T-cell (primary cell): ENCODE measurements at regions not wholly inside any gene's neighbourhood (a gene's known extent, or its start where the extent isn't known, plus 50 kb on each side); places are given as distances from the start of the nearest gene placed in this dataset.

Experiments
- ATAC-seq, 4 experiments: fragments of 200-7000 bp in 3 of 4; fragments of 150-1000 bp in 1 of 4; cut with Tn5 transposase; replicated peaks in 1 of 4; 1 replicate in 3 of 4; 2 replicates in 1 of 4; pipeline ENCODE4 v1.10.0; 2021; ENCODE audit warnings: moderate library complexity in 3 of 4, mild to moderate bottlenecking in 2 of 4, moderate number of reproducible peaks in 1 of 4
- CTCF ChIA-PET, 2 donors: fragments of 300-600 bp; sonication (Branson Sonifier 250); formaldehyde crosslinking; loops; one replicate each; lab custom pipeline; 2022; ENCODE audit warnings: antibody characterized with exemption in 2 of 2; lab: Charles Lee
- POLR2A ChIA-PET, 2 donors: fragments of 300-600 bp; sonication (Branson Sonifier 250); formaldehyde crosslinking; loops; one replicate each; lab custom pipeline; 2022; ENCODE audit warnings: antibody characterized with exemption in 2 of 2; lab: Charles Lee
- DNase-seq, 35 experiments: peaks; one replicate each; pipeline versions ENCODE4 v3.0.0 to v3.0.0-alpha.2; 2013 to 2023
- H3K27ac ChIP-seq: one replicate; pipeline ENCODE4 v1.5.1; 2013; ENCODE audit warnings: low read length
- H3K27me3 ChIP-seq, 2 experiments: replicated peaks in 1 of 2; 1 replicate in 1 of 2; 2 replicates in 1 of 2; pipeline versions ENCODE4 v1.6.1 to v1.7.0; 2013; ENCODE audit warnings: low read length in 1 of 2, mixed read lengths in 1 of 2; ENCODE audit not compliant: control insufficient read depth in 2 of 2, insufficient read depth in 2 of 2; ENCODE audit errors: extremely low read depth in 1 of 2
- H3K36me3 ChIP-seq, 2 donors: 1 replicate in 1 of 2; 2 replicates in 1 of 2; pipeline versions ENCODE4 v1.6.1 to v1.7.0; 2013; ENCODE audit warnings: low read length in 1 of 2; ENCODE audit not compliant: control insufficient read depth in 2 of 2, insufficient read depth in 1 of 2; ENCODE audit errors: extremely low read depth in 1 of 2
- H3K4me1 ChIP-seq, 2 experiments: 1 replicate in 1 of 2; 2 replicates in 1 of 2; pipeline versions ENCODE4 v1.6.1 to v1.7.0; 2013; ENCODE audit warnings: low read length in 2 of 2, mixed read lengths in 1 of 2; ENCODE audit not compliant: insufficient read depth in 2 of 2, control insufficient read depth in 1 of 2; ENCODE audit errors: extremely low read depth in 1 of 2
- H3K4me3 ChIP-seq, 2 donors: 1 replicate in 1 of 2; 2 replicates in 1 of 2; pipeline versions ENCODE4 v1.5.1 to v1.7.0; 2013; ENCODE audit warnings: mild to moderate bottlenecking in 2 of 2, low read length in 1 of 2, moderate library complexity in 1 of 2; ENCODE audit not compliant: control insufficient read depth in 1 of 2; ENCODE audit errors: extremely low read depth in 1 of 2
- H3K9me3 ChIP-seq: 2 replicates; pipeline ENCODE4 v1.7.0; 2013
- H3K27ac Mint-ChIP-seq, 2 donors: one replicate each; pipeline ENCODE4 v1.8.0; 2020 to 2021; ENCODE audit warnings: mild to moderate bottlenecking in 2 of 2, mixed read lengths in 2 of 2
- H3K27me3 Mint-ChIP-seq, 2 donors: one replicate each; pipeline ENCODE4 v1.8.0; 2021 to 2022; ENCODE audit warnings: mixed read lengths in 2 of 2
- H3K36me3 Mint-ChIP-seq: one replicate; pipeline ENCODE4 v1.8.0; 2021; ENCODE audit warnings: mixed read lengths
- H3K4me1 Mint-ChIP-seq, 3 donors: one replicate each; pipeline ENCODE4 v1.8.0; 2020 to 2022; ENCODE audit warnings: mixed read lengths in 3 of 3, mild to moderate bottlenecking in 1 of 3
- H3K4me3 Mint-ChIP-seq, 3 donors: one replicate each; pipeline ENCODE4 v1.8.0; 2020 to 2022; ENCODE audit warnings: mild to moderate bottlenecking in 3 of 3, mixed read lengths in 3 of 3, moderate library complexity in 3 of 3
- H3K9me3 Mint-ChIP-seq, 3 donors: one replicate each; pipeline ENCODE4 v1.8.0; 2020 to 2022; ENCODE audit warnings: mixed read lengths in 3 of 3
- WGBS: methylation state at CpG from one replicate; pipeline ENCODE4 v1.1.5; 2013; ENCODE audit warnings: missing lambda C conversion rate; ENCODE audit not compliant: insufficient coverage; 5-methylcytosine and 5-hydroxymethylcytosine counted together

- H3K27me3 Mint-ChIP-seq: no peaks in the 10 kb centered on the region
- WGBS: 67% methylated on average over 1 of the region's 2 CpGs
- H3K27ac ChIP-seq: no peak overlapping the region
- no peaks in the 10 kb centered on the region for H3K4me1 ChIP-seq
- H3K36me3 ChIP-seq: no peaks in the 10 kb centered on the region
- no peaks in the 10 kb centered on the region for H3K4me1 Mint-ChIP-seq
- H3K4me3 Mint-ChIP-seq: no peak overlapping the region
- no peak overlapping the region for H3K4me3 ChIP-seq
- ATAC-seq (no peak), DNase-seq (no peak)
- ChIA-PET CTCF (no interaction called here), POLR2A (no interaction called here)
- H3K27ac Mint-ChIP-seq: no peak overlapping the region
- H3K27me3 ChIP-seq: no peaks in the 10 kb centered on the region
- peaks cover 0 to 6% (median 4%) of the 10 kb centered on the region in 3 donors for H3K9me3 Mint-ChIP-seq
- H3K9me3 ChIP-seq: no peaks in the 10 kb centered on the region
- H3K36me3 Mint-ChIP-seq: no peaks in the 10 kb centered on the region
Measured at GRCh38 chr1:73167009-73167657, 884.8 kb upstream of the NEGR1 start.

DNA sequence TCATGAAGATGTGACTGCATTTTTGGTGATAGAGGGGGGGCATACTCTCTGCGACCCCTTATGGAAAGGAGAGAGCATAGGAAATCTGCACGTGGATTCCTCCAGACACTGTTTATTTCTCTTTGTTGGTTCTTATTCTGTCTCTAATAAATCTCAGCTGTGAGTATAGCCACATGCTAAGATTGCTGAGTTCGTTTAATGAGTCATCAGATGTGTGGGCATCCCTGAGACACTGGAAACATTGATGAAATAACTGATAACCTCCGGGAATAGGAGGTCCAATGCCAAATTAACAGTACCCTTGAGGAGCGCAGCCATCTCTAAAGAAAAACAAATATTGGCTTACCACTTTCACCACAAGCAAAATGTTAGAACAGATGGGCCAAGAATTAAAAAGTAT is 880.2 kb upstream of the NEGR1 start:
- CTCF ChIA-PET: interaction anchor here in 1 of 2 donors (0.6 kb wide), 1 partner anchor 62 kb away, joined by 3 read pairs; no protein-coding TSS in a partner anchor
- Histone ChIP-seq H3K9me3 (no peaks in the 10 kb centered on the region), H3K36me3 (no peaks in the 10 kb centered on the region), H3K4me3 (no peak overlapping the region), H3K27ac (no peak overlapping the region), H3K27me3 (no peaks in the 10 kb centered on the region), H3K4me1 (no peaks in the 10 kb centered on the region)
- WGBS: 40% methylated on average over 1 of the region's 5 CpGs
- no peak for ATAC-seq
- H3K4me1 Mint-ChIP-seq: no peaks in the 10 kb centered on the region
- no peaks in the 10 kb centered on the region for H3K27me3 Mint-ChIP-seq
- peaks cover 0 to 17% (median 5%) of the 10 kb centered on the region in 3 donors for H3K9me3 Mint-ChIP-seq
- DNase-seq: no peak
- H3K36me3 Mint-ChIP-seq: no peaks in the 10 kb centered on the region
- H3K27ac Mint-ChIP-seq: no peak overlapping the region
- POLR2A ChIA-PET: no interaction called here
- no peak overlapping the region for H3K4me3 Mint-ChIP-seq

GRCh38 chr1:73161418-73161817 is 879.1 kb upstream of the NEGR1 start:
- Mint-ChIP-seq H3K36me3 (no peaks in the 10 kb centered on the region), H3K27ac (no peak overlapping the region), H3K27me3 (no peaks in the 10 kb centered on the region), H3K4me1 (no peaks in the 10 kb centered on the region), H3K9me3 (peaks cover 3 to 21% (median 5%) of the 10 kb centered on the region in 3 donors), H3K4me3 (no peak overlapping the region)
- no peak overlapping the region for H3K27ac ChIP-seq
- ChIA-PET POLR2A (no interaction called here), CTCF (no interaction called here)
- no peaks in the 10 kb centered on the region for H3K4me1 ChIP-seq
- H3K36me3 ChIP-seq: no peaks in the 10 kb centered on the region
- ATAC-seq (no peak), DNase-seq (no peak)
- no peaks in the 10 kb centered on the region for H3K9me3 ChIP-seq
- no peaks in the 10 kb centered on the region for H3K27me3 ChIP-seq
- H3K4me3 ChIP-seq: no peak overlapping the region
- no CpG with 5 or more reads among the region's 1 CpG for WGBS

- DNase-seq (no peak), ATAC-seq (no peak)
- Histone ChIP-seq H3K4me3 (no peak overlapping the region), H3K4me1 (no peaks in the 10 kb centered on the region), H3K27ac (no peak overlapping the region), H3K27me3 (no peaks in the 10 kb centered on the region), H3K36me3 (no peaks in the 10 kb centered on the region), H3K9me3 (no peaks in the 10 kb centered on the region)
- Mint-ChIP-seq H3K4me1 (no peaks in the 10 kb centered on the region), H3K36me3 (no peaks in the 10 kb centered on the region), H3K27me3 (no peaks in the 10 kb centered on the region), H3K9me3 (peaks cover 3 to 21% (median 5%) of the 10 kb centered on the region in 3 donors), H3K4me3 (no peak overlapping the region), H3K27ac (no peak overlapping the region)
- POLR2A ChIA-PET: no interaction called here
- CTCF ChIA-PET: no interaction called here
- no CpG with 5 or more reads among the region's 1 CpG for WGBS
Measured at GRCh38 chr1:73160759-73161158, 878.4 kb upstream of the NEGR1 start.

- no peak overlapping the region for H3K27ac ChIP-seq
- no peak overlapping the region for H3K4me3 Mint-ChIP-seq
- no peaks in the 10 kb centered on the region for H3K36me3 Mint-ChIP-seq
- H3K27ac Mint-ChIP-seq: no peak overlapping the region
- H3K36me3 ChIP-seq: no peaks in the 10 kb centered on the region
- H3K4me1 Mint-ChIP-seq: no peaks in the 10 kb centered on the region
- H3K27me3 ChIP-seq: no peaks in the 10 kb centered on the region
- peaks cover 4 to 12% (median 6%) of the 10 kb centered on the region in 3 donors for H3K9me3 Mint-ChIP-seq
- no peaks in the 10 kb centered on the region for H3K4me1 ChIP-seq
- H3K4me3 ChIP-seq: no peak overlapping the region
- ATAC-seq (no peak), DNase-seq (no peak)
- POLR2A ChIA-PET: no interaction called here
- CTCF ChIA-PET: no interaction called here
- H3K9me3 ChIP-seq: no peaks in the 10 kb centered on the region
- no peaks in the 10 kb centered on the region for H3K27me3 Mint-ChIP-seq
Measured at GRCh38 chr1:73144311-73144710, 862.0 kb upstream of the NEGR1 start.

DNA sequence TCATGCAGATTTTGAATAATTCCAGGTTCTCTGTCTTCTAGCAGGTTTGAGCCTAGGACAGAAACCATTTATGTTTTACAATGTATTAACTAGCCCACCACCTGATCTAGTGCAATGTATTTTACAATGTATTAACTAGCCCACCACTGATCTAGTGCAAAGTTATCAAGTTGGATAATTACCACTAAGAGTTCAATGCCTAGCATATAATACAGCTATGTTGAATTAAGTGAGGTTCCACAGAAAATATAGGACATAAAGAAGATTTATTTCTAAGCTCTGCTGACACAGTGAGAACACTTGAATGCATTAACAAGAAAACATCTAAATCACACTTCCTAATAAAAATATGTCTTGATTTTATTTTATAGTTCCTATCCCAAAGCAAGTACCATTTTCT is 854.6 kb upstream of the NEGR1 start:
- ChIA-PET CTCF (no interaction called here), POLR2A (no interaction called here)
- H3K27me3 ChIP-seq: no peaks in the 10 kb centered on the region
- no peaks in the 10 kb centered on the region for H3K9me3 ChIP-seq
- H3K4me1 Mint-ChIP-seq: no peaks in the 10 kb centered on the region
- H3K27me3 Mint-ChIP-seq: no peaks in the 10 kb centered on the region
- no peaks in the 10 kb centered on the region for H3K36me3 Mint-ChIP-seq
- H3K36me3 ChIP-seq: no peaks in the 10 kb centered on the region
- peaks cover 11 to 13% (median 12%) of the 10 kb centered on the region in 3 donors for H3K9me3 Mint-ChIP-seq
- no peak overlapping the region for H3K4me3 ChIP-seq
- ATAC-seq (no peak), DNase-seq (no peak)
- H3K27ac ChIP-seq: no peak overlapping the region
- H3K4me3 Mint-ChIP-seq: no peak overlapping the region
- no peaks in the 10 kb centered on the region for H3K4me1 ChIP-seq
- H3K27ac Mint-ChIP-seq: no peak overlapping the region

GRCh38 chr1:73106931-73107330 is 824.6 kb upstream of the NEGR1 start:
- Histone ChIP-seq H3K27ac (no peak overlapping the region), H3K4me3 (no peak overlapping the region), H3K4me1 (no peaks in the 10 kb centered on the region), H3K9me3 (no peaks in the 10 kb centered on the region), H3K36me3 (no peaks in the 10 kb centered on the region), H3K27me3 (no peaks in the 10 kb centered on the region)
- CTCF ChIA-PET: no interaction called here
- POLR2A ChIA-PET: no interaction called here
- WGBS: 100% methylated on average over 1 of the region's 2 CpGs
- Mint-ChIP-seq H3K36me3 (no peaks in the 10 kb centered on the region), H3K27me3 (no peaks in the 10 kb centered on the region), H3K4me1 (no peaks in the 10 kb centered on the region), H3K9me3 (peaks cover 9 to 19% (median 9%) of the 10 kb centered on the region in 3 donors), H3K27ac (no peak overlapping the region), H3K4me3 (no peak overlapping the region)
- DNase-seq (no peak), ATAC-seq (no peak)
